Heart left ventricle (tissue), 16 donors: ENCODE measurements at regions not wholly inside any gene's neighbourhood (a gene's known extent, or its start where the extent isn't known, plus 50 kb on each side); places are given as distances from the start of the nearest gene placed in this dataset.
A peak's percentile ranks its signal among the peaks of the same experiment; 100 is the strongest.
"Not testable (repeated sequence)": the region's sequence is repeated elsewhere in the genome, so short reads cannot be mapped to it uniquely, and the experiment has no call there.

Source experiments
- ATAC-seq, 4 donors: fragments of 200-7000 bp; cut with Tn5 transposase; one replicate each; pipeline ENCODE4 v1.9.1; 2020 to 2022; ENCODE audit warnings: moderate library complexity in 4 of 4, mild to moderate bottlenecking in 3 of 4, moderate number of reproducible peaks in 1 of 4
- DNase-seq, 5 donors: peaks; one replicate each; pipeline ENCODE4 v3.0.0-alpha.2; 2020
- H3K27ac ChIP-seq, 12 donors: fragments of 200-600 bp; sonication (generic) in 4 of 12; one replicate each; pipeline versions ENCODE4 v1.5.0 to v1.8.0; 2016 to 2022; ENCODE audit warnings: mild to moderate bottlenecking in 2 of 12
- H3K27me3 ChIP-seq, 9 donors: fragments of 200-600 bp; sonication (generic) in 2 of 9; one replicate each; pipeline versions ENCODE4 v1.5.1 to v1.8.0; 2016 to 2022; ENCODE audit warnings: mild to moderate bottlenecking in 3 of 9
- H3K36me3 ChIP-seq, 9 donors: fragments of 200-600 bp; sonication (generic) in 2 of 9; one replicate each; pipeline versions ENCODE4 v1.5.0 to v1.8.0; 2018 to 2022; ENCODE audit warnings: mild to moderate bottlenecking in 2 of 9
- H3K4me1 ChIP-seq, 12 donors: fragments of 200-600 bp; sonication (generic) in 4 of 12; one replicate each; pipeline versions ENCODE4 v1.5.0 to v1.8.0; 2016 to 2022; ENCODE audit warnings: mild to moderate bottlenecking in 3 of 12
- H3K4me3 ChIP-seq, 12 donors: fragments of 200-600 bp; sonication (generic) in 4 of 12; one replicate each; pipeline versions ENCODE4 v1.5.0 to v1.8.0; 2017 to 2022; ENCODE audit warnings: mild to moderate bottlenecking in 9 of 12, moderate library complexity in 4 of 12
- H3K9me3 ChIP-seq, 12 donors: fragments of 200-600 bp; sonication (generic) in 4 of 12; one replicate each; pipeline versions ENCODE4 v1.5.0 to v1.8.0; 2016 to 2022; ENCODE audit warnings: mild to moderate bottlenecking in 1 of 12
- POLR2A ChIP-seq, 2 donors: fragments of 450-650 bp; IDR thresholded peaks; one replicate each; pipeline ENCODE4 v1.6.1; 2017; ENCODE audit warnings: antibody characterized with exemption in 2 of 2, mild to moderate bottlenecking in 2 of 2, moderate library complexity in 2 of 2
- WGBS, 4 donors: extraction: QIAGEN DNeasy Blood & Tissue Kit in 2 of 4; methylation state at CpG; one replicate each; pipeline versions ENCODE4 v1.1.5 to v1.1.7; 2013 to 2018; 5-methylcytosine and 5-hydroxymethylcytosine counted together
- intact Hi-C, 10 donors: fragments of 100-400 bp; cut with DNase I; formaldehyde crosslinking; loops; one replicate each; pipeline versions ENCODE4 v1.11.1 to v1.14.2; 2022
- TF ChIP-seq, protein P1 (sequence below), 12 donors: fragments of 200-600 bp; sonication (generic) in 4 of 12; IDR thresholded peaks; one replicate each; pipeline versions ENCODE4 v1.5.0 to v1.8.0; 2018 to 2022; ENCODE audit warnings: antibody characterized with exemption in 12 of 12, mild to moderate bottlenecking in 5 of 12
- donor health status: ischemic (EF 13 %, LVEDD 7.1; RV severe dilation, severe dysfunction).
- donor health status: healthy with polysubstance abuse.
- donor health status: DM: no; HTN: yes; CAD: no.
- donor health status: DM: no; HTN: no; CAD: no.
- donor health status: ischemic (EF 25% LVEDD 6.9; RV normal size, moderate dysfunction).
- donor health status: ischemic (EF 25% LVEDD 5.7; RV mildly dilated, moderate dysfunction).
- donor health status: healthy.
- donor health status: DM: yes; HTN: yes; CAD: no.
- donor health status: ischemic (EF 35%, LVEDD 5.7; RV mildly dilated, moderate dysfunction).
- donor health status: nonischemic (EF 11% LVEDD 7.7; RV severe dilation, severe dysfunction).
- donor health status: DM: yes; HTN: yes; CAD: no.
- donor health status: PGD.
- donor health status: ischemic (EF 29% LVEDD 5.4; RV normal size, mild dysfunction).
- donor health status: nonischemic (EF 23%, LVEDD 6.1; RV moderate dilation, normal function).

DNA sequence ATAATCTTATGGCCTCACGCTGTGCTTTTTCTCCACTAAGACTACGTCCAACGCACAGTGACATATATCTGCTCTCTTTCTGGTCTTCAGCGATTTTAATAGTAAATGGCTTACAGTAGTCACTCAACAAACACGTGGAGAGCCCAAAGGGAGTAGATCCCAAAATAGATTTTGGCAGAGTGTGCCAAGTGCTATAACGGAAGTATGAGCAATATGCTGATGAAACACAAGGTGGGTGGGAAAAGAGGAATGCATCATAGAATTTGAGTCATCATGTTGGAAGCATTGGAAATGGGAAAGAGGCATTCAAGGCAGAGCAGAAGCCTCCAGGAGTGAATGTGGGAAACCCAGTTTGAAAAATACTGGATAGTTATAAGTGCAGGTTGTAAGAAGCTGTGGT, 129.1 kb upstream of the LDB2 start:
- no peaks in the 10 kb centered on the region for H3K9me3 ChIP-seq
- no peaks in the 10 kb centered on the region for H3K36me3 ChIP-seq
- peak in 3 of 4 donors; percentile 33 to 90 (median 48) for ATAC-seq
- no peak overlapping the region for H3K4me3 ChIP-seq
- WGBS, 4 donors = 63 to 69% (median 66%) methylated on average over 6 of the region's 6 CpGs
- H3K27ac ChIP-seq = no peak overlapping the region
- DNase-seq = no peak
- intact Hi-C loops = no loop called here
- TF ChIP-seq, protein P1, sequence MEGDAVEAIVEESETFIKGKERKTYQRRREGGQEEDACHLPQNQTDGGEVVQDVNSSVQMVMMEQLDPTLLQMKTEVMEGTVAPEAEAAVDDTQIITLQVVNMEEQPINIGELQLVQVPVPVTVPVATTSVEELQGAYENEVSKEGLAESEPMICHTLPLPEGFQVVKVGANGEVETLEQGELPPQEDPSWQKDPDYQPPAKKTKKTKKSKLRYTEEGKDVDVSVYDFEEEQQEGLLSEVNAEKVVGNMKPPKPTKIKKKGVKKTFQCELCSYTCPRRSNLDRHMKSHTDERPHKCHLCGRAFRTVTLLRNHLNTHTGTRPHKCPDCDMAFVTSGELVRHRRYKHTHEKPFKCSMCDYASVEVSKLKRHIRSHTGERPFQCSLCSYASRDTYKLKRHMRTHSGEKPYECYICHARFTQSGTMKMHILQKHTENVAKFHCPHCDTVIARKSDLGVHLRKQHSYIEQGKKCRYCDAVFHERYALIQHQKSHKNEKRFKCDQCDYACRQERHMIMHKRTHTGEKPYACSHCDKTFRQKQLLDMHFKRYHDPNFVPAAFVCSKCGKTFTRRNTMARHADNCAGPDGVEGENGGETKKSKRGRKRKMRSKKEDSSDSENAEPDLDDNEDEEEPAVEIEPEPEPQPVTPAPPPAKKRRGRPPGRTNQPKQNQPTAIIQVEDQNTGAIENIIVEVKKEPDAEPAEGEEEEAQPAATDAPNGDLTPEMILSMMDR (IDR thresholded peaks at IDR 0.05) = no peak
- TF ChIP-seq POLR2A (IDR thresholded peaks at IDR 0.05) = no peak
- H3K4me1 ChIP-seq = no peaks in the 10 kb centered on the region
- no peaks in the 10 kb centered on the region for H3K27me3 ChIP-seq

DNA sequence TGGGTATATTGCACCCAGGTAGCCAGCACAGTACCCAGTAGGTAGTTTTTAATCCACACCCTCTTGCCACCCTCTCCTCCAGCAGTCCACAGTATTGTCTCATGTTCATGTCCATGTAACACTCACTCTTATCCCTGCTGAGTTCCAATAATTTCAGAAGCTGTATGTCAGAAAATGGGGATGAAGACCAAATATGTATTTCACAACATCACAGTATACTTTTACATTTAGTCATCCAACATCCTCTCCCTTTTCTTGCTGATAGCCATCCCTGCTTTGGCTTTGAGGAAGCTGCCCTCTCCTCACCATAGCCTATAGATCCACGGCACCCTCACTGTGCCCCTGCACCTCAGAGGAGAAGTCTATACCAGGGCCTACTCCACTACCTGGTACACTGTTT, 126.0 kb upstream of the LDB2 start:
- WGBS, 4 donors = 92 to 94% (median 93%) methylated on average over 1 of the region's 1 CpG

DNA sequence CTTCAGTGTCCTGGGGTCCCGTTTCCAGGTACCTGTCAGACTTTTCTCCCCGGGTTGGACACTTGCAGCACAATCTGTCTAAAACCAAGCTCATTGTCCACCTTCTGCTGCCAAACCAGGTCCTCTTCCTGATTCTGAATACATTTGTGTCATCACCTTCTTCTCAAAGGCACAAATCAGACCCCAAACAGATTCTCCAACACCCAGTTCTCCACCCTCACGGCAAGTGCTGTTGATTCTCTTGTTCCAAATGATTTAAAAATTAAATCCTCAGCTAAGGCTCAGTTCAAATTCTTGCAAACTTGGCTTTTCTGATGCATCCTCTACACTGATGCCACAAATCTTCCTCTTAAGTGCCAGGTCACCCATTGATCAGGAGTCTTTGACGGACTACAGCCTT, 122.5 kb upstream of the LDB2 start:
- Histone ChIP-seq H3K9me3 (no peaks in the 10 kb centered on the region), H3K27ac (no peak overlapping the region), H3K27me3 (no peaks in the 10 kb centered on the region), H3K4me1 (peaks cover 0 to 10% (median 0%) of the 10 kb centered on the region in 12 donors), H3K36me3 (no peaks in the 10 kb centered on the region), H3K4me3 (no peak overlapping the region)
- DNase-seq (no peak), ATAC-seq (no peak)
- WGBS, 4 donors = 78 to 89% (median 84%) methylated on average over 4 of the region's 4 CpGs
- TF ChIP-seq POLR2A (IDR thresholded peaks at IDR 0.05) = no peak
- intact Hi-C loops = no loop called here

More for the DNA sequence above, 126.0 kb upstream of the LDB2 start:
- intact Hi-C loops = no loop called here
- Histone ChIP-seq H3K27me3 (no peaks in the 10 kb centered on the region), H3K4me3 (no peak overlapping the region), H3K36me3 (no peaks in the 10 kb centered on the region), H3K9me3 (no peaks in the 10 kb centered on the region), H3K27ac (no peak overlapping the region), H3K4me1 (no peaks in the 10 kb centered on the region)
- no peak for ATAC-seq
- no peak for TF ChIP-seq POLR2A (IDR thresholded peaks at IDR 0.05)
- TF ChIP-seq, protein P1 (IDR thresholded peaks at IDR 0.05) = no peak
- no peak for DNase-seq

DNA sequence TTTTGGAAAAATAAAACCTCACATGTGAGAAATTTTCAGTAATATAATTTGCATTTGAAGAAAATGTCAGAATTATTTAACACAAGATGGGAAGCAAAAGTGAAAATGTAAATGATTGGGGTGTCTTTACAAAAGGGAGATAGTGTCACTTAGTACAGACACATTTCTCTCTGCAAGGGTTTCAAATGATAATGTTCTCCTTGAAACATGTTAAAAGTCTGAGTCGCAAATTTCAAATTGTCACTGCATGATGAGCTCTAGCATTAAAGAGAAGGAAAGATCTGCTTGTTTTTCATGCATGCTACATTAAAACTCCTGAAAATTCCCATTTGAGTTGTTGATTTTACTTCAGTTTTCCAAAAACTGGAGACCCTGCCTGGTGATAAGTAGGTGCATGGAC, 122.0 kb upstream of the LDB2 start:
- Histone ChIP-seq H3K27ac (no peak overlapping the region), H3K4me1 (peaks cover 0 to 10% (median 0%) of the 10 kb centered on the region in 12 donors), H3K9me3 (no peaks in the 10 kb centered on the region), H3K4me3 (no peak overlapping the region), H3K27me3 (no peaks in the 10 kb centered on the region), H3K36me3 (no peaks in the 10 kb centered on the region)
- no peak for TF ChIP-seq POLR2A (IDR thresholded peaks at IDR 0.05)
- TF ChIP-seq, protein P1 (IDR thresholded peaks at IDR 0.05) = no peak
- intact Hi-C loops = no loop called here
- no peak for ATAC-seq
- 92 to 96% (median 93%) methylated on average over 1 of the region's 1 CpG for WGBS, 4 donors
- no peak for DNase-seq

GRCh38 chr4:17018621-17019020, 120.2 kb upstream of the LDB2 start:
- DNase-seq, H3K27me3 ChIP-seq, H3K4me3 ChIP-seq, H3K36me3 ChIP-seq, ATAC-seq, intact Hi-C loops, H3K9me3 ChIP-seq: not testable (repeated sequence)
- Histone ChIP-seq H3K4me1 (peaks cover 0 to 10% (median 0%) of the 10 kb centered on the region in 12 donors), H3K27ac (peak overlapping the region in 1 of 12 donors; percentile 5)
- 95 to 98% (median 95%) methylated on average over 1 of the region's 1 CpG for WGBS, 4 donors
